ENCODE measurements at regions not wholly inside any gene's neighbourhood (a gene's known extent, or its start where the extent isn't known, plus 50 kb on each side); places are given as distances from the start of the nearest gene placed in this dataset.

DNA sequence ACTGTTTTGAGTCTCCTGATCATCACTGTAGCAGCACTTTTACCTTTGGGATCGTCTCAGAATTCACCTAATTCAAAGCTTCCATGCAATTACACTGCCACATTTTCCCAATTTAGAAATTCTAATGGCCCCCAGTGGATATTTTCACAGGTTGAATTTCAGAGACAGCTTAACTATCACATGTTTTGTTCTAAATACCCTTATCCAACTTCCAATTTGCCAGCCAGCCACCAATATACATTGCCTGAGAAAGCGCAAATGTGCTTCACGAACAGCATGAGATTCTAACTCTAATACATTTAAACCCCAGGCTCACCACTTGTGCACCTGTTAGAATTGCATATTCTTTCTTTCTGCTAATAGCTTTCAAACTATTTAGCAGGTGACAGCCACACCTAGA lies 1160.9 kb upstream of the TMEM132C start:
- H3K27ac ChIP-seq = no peak overlapping the region
- TF ChIP-seq, protein P1, sequence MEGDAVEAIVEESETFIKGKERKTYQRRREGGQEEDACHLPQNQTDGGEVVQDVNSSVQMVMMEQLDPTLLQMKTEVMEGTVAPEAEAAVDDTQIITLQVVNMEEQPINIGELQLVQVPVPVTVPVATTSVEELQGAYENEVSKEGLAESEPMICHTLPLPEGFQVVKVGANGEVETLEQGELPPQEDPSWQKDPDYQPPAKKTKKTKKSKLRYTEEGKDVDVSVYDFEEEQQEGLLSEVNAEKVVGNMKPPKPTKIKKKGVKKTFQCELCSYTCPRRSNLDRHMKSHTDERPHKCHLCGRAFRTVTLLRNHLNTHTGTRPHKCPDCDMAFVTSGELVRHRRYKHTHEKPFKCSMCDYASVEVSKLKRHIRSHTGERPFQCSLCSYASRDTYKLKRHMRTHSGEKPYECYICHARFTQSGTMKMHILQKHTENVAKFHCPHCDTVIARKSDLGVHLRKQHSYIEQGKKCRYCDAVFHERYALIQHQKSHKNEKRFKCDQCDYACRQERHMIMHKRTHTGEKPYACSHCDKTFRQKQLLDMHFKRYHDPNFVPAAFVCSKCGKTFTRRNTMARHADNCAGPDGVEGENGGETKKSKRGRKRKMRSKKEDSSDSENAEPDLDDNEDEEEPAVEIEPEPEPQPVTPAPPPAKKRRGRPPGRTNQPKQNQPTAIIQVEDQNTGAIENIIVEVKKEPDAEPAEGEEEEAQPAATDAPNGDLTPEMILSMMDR (conservative IDR thresholded peaks at IDR 0.05) = no peak
- TF ChIP-seq ZFX (IDR thresholded peaks at IDR 0.05) = no peak

DNA sequence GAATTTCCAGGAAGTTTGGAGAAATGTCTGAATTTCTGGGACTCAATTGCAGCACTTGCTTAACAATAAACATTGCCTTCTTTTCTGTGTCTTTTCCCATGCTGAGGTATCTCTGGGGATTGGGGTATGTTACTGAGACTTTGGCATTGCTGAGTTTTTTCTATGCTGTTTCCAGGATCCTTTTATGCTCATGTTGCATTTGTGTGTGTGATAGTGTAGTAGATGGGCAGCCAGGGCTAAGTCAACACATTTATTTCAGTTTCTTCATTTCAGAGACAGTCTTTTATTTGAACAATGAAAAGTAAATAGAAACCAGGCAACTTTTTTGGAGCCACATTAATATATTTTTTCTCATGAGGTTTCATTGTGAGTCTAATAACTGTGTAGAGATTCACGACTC lies 1160.3 kb upstream of the TMEM132C start:
- TF ChIP-seq, protein P1 (conservative IDR thresholded peaks at IDR 0.05) = no peak
- no peak for TF ChIP-seq ZFX (IDR thresholded peaks at IDR 0.05)
- H3K27ac ChIP-seq = no peak overlapping the region

DNA sequence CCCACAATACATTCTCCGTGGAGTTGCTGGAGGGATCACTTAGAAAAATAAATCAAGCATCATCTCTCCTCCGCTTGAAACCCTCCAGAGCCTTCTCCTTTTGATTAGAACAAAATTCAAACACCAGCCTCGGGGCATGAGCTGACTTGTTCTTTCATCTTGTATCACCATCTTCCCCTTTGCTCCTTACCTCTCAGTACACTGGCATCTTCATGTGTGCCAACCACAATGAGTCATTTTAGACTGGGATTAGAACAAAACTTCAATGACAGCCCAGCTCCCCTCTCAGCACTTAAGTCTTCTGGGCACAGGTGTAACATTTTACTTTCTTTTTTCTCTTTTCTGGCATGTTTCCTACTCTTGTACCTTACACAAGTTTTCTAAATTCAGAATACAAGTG lies 1159.2 kb upstream of the TMEM132C start:
- no peak overlapping the region for H3K27ac ChIP-seq
- TF ChIP-seq, protein P1 (conservative IDR thresholded peaks at IDR 0.05) = no peak
- TF ChIP-seq ZFX (IDR thresholded peaks at IDR 0.05) = no peak

DNA sequence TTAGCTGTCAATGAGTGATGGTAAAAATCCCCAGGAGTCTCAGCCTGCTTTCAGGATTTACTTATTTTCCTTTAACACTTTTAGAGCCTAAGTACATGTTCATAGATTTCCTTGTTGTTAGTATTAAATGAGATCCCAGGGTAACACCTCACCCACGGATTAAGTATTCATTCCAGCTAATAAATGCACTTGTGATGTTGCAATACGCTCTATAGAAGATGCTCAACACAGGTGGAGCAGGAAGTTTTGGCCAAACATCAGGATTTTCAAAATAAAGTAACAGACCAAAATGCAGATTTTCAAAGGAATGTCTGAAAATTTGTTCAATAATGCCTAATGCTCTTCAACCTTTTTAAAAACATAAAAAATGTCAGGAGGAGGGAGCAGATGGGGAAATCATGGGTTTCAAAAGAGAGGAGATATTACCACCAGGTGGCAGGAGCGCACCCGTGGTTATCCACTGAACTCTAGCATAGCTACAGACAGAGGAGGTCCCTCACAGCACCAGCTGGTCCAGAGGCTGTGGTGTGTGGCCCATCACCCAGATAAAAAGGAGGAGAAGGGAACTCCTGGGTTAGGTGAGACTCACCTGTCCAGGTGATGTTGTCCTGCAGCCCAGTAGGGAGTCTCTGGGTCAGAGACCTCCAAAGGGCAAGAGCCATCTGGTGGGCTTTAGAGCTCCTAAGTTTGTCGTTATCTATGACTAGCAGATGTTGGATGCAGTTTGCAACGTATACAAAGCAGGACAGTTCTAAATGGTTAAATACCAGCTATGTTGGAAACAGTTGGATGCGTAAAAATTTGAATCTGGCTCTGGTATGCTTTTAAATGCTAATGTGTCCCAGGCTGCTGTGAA lies 1158.4 kb upstream of the TMEM132C start:
- no peak overlapping the region for H3K27ac ChIP-seq
- no peak for TF ChIP-seq ZFX (IDR thresholded peaks at IDR 0.05)
- TF ChIP-seq, protein P1 (conservative IDR thresholded peaks at IDR 0.05) = peak; percentile 73

DNA sequence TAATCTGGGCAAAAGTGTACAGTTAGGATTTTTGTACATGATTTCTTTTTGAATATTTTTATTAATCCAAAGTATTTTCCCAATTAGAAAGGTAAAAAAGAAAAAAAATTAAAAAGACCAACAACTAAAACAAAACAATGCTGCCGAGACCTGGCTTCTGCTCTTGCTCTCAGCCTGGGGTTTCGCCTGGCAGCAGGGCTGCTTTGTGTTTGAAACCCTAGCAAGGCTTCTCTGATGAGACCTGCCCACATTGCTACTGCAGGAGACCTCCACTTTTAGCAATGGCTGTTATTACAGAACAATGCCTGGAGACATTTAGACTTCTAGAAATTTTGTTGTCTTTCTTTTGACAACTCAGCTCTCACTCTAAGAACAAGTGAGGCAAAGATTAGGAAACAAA lies 1153.0 kb upstream of the TMEM132C start:
- no peak for TF ChIP-seq ZFX (IDR thresholded peaks at IDR 0.05)
- TF ChIP-seq, protein P1 (conservative IDR thresholded peaks at IDR 0.05) = no peak
- H3K27ac ChIP-seq = no peak overlapping the region

DNA sequence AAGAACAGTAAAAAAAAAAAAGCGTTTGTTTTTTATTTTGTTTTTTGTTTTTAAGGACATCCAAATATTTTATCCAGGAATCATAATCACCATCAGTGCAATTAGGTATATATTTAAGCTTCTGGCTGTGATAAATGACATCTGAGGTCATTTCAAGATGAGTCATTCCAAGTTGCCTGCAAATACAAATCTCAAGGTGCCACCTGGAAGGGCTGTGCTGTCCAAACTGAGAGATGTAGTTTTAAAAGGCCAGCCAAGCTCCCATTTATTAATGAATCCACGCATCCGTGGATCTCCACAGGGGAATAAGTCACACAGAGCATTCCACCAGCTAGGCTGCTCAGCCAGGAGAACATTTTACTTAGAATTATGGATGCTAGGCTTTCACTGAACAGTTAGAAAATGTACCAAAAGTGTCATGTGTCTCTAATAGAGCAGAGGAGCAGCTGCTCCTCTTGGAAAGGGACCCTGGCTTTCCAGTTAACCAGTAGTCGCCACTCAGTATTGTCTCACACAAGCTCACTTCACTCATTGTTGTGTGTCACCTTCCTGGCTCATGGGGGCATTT lies 1151.4 kb upstream of the TMEM132C start:
- peak overlapping the region; percentile 29; the same call in 1 of the 2 replicates for H3K27ac ChIP-seq
- no peak for TF ChIP-seq ZFX (IDR thresholded peaks at IDR 0.05)
- TF ChIP-seq, protein P1 (conservative IDR thresholded peaks at IDR 0.05) = no peak

DNA sequence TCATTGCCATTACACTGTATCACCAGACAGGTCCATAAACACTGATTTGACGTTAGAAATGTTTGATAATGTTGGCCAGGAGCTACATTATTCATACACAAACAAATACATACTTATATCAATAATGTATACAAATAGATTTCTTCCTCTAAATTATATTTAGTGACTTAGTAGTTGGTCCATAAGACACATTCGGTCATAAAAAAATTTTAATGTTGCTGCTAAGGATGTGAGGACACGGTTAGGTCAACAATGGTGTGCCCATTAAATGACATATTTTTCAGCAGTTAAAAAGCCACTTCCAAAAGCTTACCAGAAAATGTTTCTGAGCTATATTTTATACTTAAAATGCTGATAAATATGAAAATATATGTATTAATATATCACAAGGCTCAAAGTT lies 1148.7 kb upstream of the TMEM132C start:
- H3K27ac ChIP-seq = no peak overlapping the region
- TF ChIP-seq, protein P1 (conservative IDR thresholded peaks at IDR 0.05) = no peak
- no peak for TF ChIP-seq ZFX (IDR thresholded peaks at IDR 0.05)
